Activated CD4-positive, alpha-beta T cell treated with anti-CD3 and anti-CD28 coated beads, Interleukin-2, Interleukin-6, amounts not matched to agents 100 ng/mL and 50 ng/mL, durations not matched to agents 16 hours and 8 hours (primary cell): ENCODE measurements at regions not wholly inside any gene's neighbourhood (a gene's known extent, or its start where the extent isn't known, plus 50 kb on each side); places are given as distances from the start of the nearest gene placed in this dataset.

Experiments used
- DNase-seq: peaks from one replicate; pipeline ENCODE4 v3.0.0-alpha.2; 2020

- DNase-seq, result no peak
These were observed 566.6 kb upstream of the DSEL start for GRCh38 chr18:68083131-68083530.

- DNase-seq, result no peak
These were observed 556.2 kb upstream of the DSEL start for GRCh38 chr18:68072744-68073143.

GRCh38 chr18:68060871-68061270 is 544.4 kb upstream of the DSEL start:
- DNase-seq, result no peak

- DNase-seq, result no peak
These were observed 540.4 kb upstream of the DSEL start for GRCh38 chr18:68056936-68057335.

- DNase-seq, result no peak
These were observed 538.1 kb upstream of the DSEL start for GRCh38 chr18:68054669-68055068.

GRCh38 chr18:68053290-68053689 is 536.8 kb upstream of the DSEL start:
- DNase-seq, result no peak

GRCh38 chr18:68041327-68041726 is 524.8 kb upstream of the DSEL start:
- no peak for DNase-seq

GRCh38 chr18:68040198-68040597 is 523.7 kb upstream of the DSEL start:
- DNase-seq, result no peak

GRCh38 chr18:68035774-68036522 is 519.4 kb upstream of the DSEL start:
- DNase-seq, result no peak

- DNase-seq, result no peak
These were observed 517.8 kb upstream of the DSEL start for GRCh38 chr18:68034296-68034695.

- no peak for DNase-seq
These were observed 516.9 kb upstream of the DSEL start for GRCh38 chr18:68033466-68033865.

GRCh38 chr18:68024716-68025115 is 508.2 kb upstream of the DSEL start:
- no peak for DNase-seq

- no peak for DNase-seq
These were observed 500.9 kb upstream of the DSEL start for GRCh38 chr18:68017385-68017784.

- DNase-seq, result no peak
These were observed 481.0 kb upstream of the DSEL start for GRCh38 chr18:67997496-67997895.

- no peak for DNase-seq
These were observed 479.2 kb upstream of the DSEL start for GRCh38 chr18:67995769-67996168.

- no peak for DNase-seq
These were observed 463.7 kb upstream of the DSEL start for GRCh38 chr18:67980241-67980640.

GRCh38 chr18:67977067-67977616 is 460.6 kb upstream of the DSEL start:
- no peak for DNase-seq

- no peak for DNase-seq
These were observed 457.4 kb upstream of the DSEL start for GRCh38 chr18:67973916-67974315.

GRCh38 chr18:67969458-67969857 is 452.9 kb upstream of the DSEL start:
- no peak for DNase-seq

- no peak for DNase-seq
These were observed 449.7 kb upstream of the DSEL start for GRCh38 chr18:67966224-67966623.

- DNase-seq, result no peak
These were observed 447.9 kb upstream of the DSEL start for GRCh38 chr18:67964462-67964861.

GRCh38 chr18:67961701-67962440 is 445.4 kb upstream of the DSEL start:
- DNase-seq, result no peak

GRCh38 chr18:67957684-67958083 is 441.2 kb upstream of the DSEL start:
- DNase-seq, result no peak

- DNase-seq, result no peak
These were observed 438.1 kb upstream of the DSEL start for GRCh38 chr18:67954594-67954993.
